ENCODE measurements at regions not wholly inside any gene's neighbourhood (a gene's known extent, or its start where the extent isn't known, plus 50 kb on each side); places are given as distances from the start of the nearest gene placed in this dataset.

DNA sequence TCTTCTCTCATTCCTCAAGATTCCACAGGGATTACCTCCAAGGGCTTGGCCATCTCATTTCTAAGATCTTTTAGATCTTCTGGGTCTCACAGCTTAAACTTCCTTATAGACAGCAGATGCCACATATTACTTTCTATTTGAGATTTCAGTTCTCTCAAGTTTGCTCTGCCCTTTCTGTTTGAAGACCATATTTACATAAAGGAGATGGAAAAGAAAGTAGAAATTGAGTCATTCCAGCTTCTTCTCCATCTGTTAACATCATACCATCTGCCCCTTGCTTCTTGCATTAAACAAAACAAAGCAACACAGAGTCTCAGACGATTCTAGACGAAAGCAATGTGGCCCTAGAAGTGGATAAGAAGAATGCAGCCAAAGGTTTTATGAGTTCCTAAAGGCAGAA lies 203.4 kb downstream of the TTLL2 start:
- DNase-seq (ENCODE audit: extremely low spot score) = no peak
- no peak for TF ChIP-seq L3MBTL2 (conservative IDR thresholded peaks at IDR 0.05)
- no peak for TF ChIP-seq BHLHE40 (IDR thresholded peaks at IDR 0.05; ENCODE audit: borderline replicate concordance)
- TF ChIP-seq CTBP1 (IDR thresholded peaks at IDR 0.05; ENCODE audit: borderline replicate concordance) = no peak
- no peak for TF ChIP-seq NFRKB (IDR thresholded peaks at IDR 0.05)
- TF ChIP-seq ELF4 (IDR thresholded peaks at IDR 0.05) = no peak
- TF ChIP-seq, protein P1, sequence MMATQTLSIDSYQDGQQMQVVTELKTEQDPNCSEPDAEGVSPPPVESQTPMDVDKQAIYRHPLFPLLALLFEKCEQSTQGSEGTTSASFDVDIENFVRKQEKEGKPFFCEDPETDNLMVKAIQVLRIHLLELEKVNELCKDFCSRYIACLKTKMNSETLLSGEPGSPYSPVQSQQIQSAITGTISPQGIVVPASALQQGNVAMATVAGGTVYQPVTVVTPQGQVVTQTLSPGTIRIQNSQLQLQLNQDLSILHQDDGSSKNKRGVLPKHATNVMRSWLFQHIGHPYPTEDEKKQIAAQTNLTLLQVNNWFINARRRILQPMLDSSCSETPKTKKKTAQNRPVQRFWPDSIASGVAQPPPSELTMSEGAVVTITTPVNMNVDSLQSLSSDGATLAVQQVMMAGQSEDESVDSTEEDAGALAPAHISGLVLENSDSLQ (IDR thresholded peaks at IDR 0.05) = no peak
- no peak for TF ChIP-seq LEF1 (IDR thresholded peaks at IDR 0.05; ENCODE audit: borderline replicate concordance)
- TF ChIP-seq FOXK2 (IDR thresholded peaks at IDR 0.05) = no peak
- TF ChIP-seq TARDBP (IDR thresholded peaks at IDR 0.05) = no peak
- no peak for TF ChIP-seq FOXM1 (IDR thresholded peaks at IDR 0.05; ENCODE audit: borderline replicate concordance)
- ChIA-PET POLR2A (no interaction called here), CTCF (interaction anchor here (0.5 kb wide), 2 partner anchors 331 to 526 kb away, joined by 3 read pairs; no protein-coding TSS in a partner anchor)

GRCh38 chr6:167528976-167529375 lies 204.1 kb downstream of the TTLL2 start:
- DNase-seq (ENCODE audit: extremely low spot score) = no peak
- CTCF ChIA-PET = no interaction called here
- TF ChIP-seq FOXM1 (IDR thresholded peaks at IDR 0.05; ENCODE audit: borderline replicate concordance) (no peak), ZNF384 (IDR thresholded peaks at IDR 0.05) (no peak), FOXK2 (IDR thresholded peaks at IDR 0.05) (no peak), TARDBP (IDR thresholded peaks at IDR 0.05) (no peak), HDGF (IDR thresholded peaks at IDR 0.05; ENCODE audit: borderline replicate concordance) (no peak), ARNT (IDR thresholded peaks at IDR 0.05) (no peak), L3MBTL2 (conservative IDR thresholded peaks at IDR 0.05) (no peak), BHLHE40 (IDR thresholded peaks at IDR 0.05; ENCODE audit: borderline replicate concordance) (no peak), LEF1 (IDR thresholded peaks at IDR 0.05; ENCODE audit: borderline replicate concordance) (no peak), SUZ12 (IDR thresholded peaks at IDR 0.05) (no peak), FOXA1 (IDR thresholded peaks at IDR 0.05) (no peak), SP1 (IDR thresholded peaks at IDR 0.05) (no peak), NFRKB (IDR thresholded peaks at IDR 0.05) (no peak)
- POLR2A ChIA-PET = no interaction called here

DNA sequence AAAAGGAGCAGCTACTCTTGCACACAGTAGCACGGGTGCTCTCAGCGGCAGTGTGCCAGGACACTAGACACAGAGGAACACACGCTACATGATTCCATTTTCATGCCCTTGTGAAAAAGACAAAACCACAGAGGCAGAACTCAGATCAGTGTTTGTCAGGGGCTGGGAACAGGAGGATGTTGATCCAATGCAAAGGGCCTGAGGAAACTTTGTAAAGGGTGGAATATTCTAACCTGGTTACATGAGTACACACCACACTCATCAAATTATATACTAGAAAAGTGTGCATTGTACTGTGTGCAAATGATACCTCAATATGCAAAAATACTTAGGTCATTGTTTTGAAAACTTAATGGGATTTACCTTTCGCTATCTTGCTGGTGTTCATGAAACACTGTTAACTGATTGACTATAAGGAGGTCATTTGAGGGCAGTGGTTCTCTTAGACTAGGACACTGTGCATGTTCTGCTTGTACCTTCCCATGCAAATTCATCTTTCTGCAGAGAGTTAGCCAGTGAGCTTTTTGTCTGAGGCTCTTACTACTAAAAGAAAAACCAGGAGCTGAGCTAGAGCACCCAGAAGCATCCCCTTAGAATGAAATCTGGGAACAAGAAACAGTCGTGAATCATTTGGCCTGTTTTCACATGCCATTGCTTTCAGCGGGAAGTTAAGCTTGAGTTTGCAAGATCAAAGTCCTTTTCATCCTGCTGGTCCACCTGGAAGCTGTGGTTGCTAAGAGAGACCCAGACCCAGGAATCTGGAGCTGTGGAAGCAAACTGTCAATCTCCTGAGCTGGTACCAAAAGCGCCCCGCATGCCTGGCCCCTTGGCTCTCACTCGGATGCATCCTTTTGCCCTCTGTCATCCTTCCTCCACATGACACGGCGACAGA lies 204.8 kb downstream of the TTLL2 start:
- CTCF ChIA-PET = no interaction called here
- POLR2A ChIA-PET = no interaction called here
- DNase-seq (ENCODE audit: extremely low spot score) = no peak
- TF ChIP-seq TARDBP (IDR thresholded peaks at IDR 0.05) (no peak), ARNT (IDR thresholded peaks at IDR 0.05) (no peak), HDGF (IDR thresholded peaks at IDR 0.05; ENCODE audit: borderline replicate concordance) (no peak), FOXK2 (IDR thresholded peaks at IDR 0.05) (no peak), FOXM1 (IDR thresholded peaks at IDR 0.05; ENCODE audit: borderline replicate concordance) (no peak)

DNA sequence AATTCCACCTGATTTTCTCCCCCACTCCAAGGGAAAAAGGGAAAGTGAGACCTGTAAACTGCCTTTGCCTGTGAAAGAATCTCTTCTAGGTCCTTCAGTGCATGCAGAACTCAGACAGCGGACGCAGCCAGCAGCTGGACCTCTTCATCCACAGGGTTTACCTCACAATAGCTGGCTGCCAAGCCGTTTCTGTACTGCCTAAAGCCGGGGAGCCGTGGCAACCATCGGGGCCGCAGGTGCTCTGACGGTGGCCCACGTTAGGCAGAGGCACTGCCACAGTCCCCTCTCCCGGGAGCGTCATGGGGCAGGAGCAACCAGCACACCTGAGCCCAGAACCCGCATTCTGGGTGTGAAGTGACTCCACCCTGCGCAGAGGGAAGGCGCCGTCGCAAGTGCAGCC lies 206.1 kb downstream of the TTLL2 start:
- CTCF ChIA-PET = no interaction called here
- TF ChIP-seq LEF1 (IDR thresholded peaks at IDR 0.05; ENCODE audit: borderline replicate concordance) (no peak), ARNT (IDR thresholded peaks at IDR 0.05) (no peak), SP1 (IDR thresholded peaks at IDR 0.05) (no peak)
- POLR2A ChIA-PET = no interaction called here
- no peak for DNase-seq (ENCODE audit: extremely low spot score)

DNA sequence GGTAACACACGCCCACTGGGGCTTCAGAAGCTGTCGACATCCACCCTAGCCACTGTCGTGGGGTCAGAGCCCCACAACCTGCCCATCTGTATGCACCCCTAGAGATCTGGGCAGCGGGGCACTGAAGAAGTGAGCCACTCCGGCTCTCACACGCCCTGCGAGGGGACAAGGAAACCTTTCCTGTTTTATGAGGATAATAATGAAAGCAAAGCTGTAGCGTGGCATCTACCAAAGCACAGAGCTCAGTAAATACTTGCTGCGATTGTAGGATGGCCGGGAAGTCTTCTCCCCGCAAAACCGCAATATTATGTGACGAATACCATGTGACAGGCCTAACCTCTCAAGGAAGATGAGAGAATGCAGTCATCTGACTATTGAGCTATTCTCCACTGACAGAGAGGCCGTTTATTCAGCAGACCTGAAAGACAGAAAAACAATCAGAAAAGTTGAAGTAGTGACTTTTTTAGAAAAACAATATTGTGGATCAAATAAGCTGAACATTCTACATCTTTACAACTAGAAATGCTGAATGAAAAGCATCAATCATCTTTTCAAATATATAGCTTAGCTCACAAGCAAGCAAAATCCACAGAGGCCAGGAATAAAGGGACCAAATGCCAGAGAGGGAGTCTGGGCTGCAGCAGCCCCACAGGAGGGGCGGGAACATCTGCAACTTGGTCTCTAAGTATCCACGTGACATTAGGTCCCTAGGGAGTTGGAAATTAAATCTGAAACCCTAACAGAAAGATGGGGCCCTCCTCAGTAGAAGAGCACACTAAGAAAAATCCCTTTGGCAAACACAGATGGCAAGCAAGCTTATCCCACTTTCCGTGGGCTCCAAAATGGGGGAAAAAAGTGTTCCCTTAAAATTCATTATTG lies 207.8 kb downstream of the TTLL2 start:
- no peak for DNase-seq (ENCODE audit: extremely low spot score)
- ChIA-PET POLR2A (no interaction called here), CTCF (no interaction called here)
- TF ChIP-seq FOXA1 (IDR thresholded peaks at IDR 0.05) (no peak), TARDBP (IDR thresholded peaks at IDR 0.05) (no peak), L3MBTL2 (conservative IDR thresholded peaks at IDR 0.05) (no peak), SP1 (IDR thresholded peaks at IDR 0.05) (no peak), FOXM1 (IDR thresholded peaks at IDR 0.05; ENCODE audit: borderline replicate concordance) (no peak), BHLHE40 (IDR thresholded peaks at IDR 0.05; ENCODE audit: borderline replicate concordance) (no peak)
- TF ChIP-seq, protein P1 (IDR thresholded peaks at IDR 0.05) = no peak

- ChIA-PET CTCF (no interaction called here), POLR2A (no interaction called here)
- no peak for TF ChIP-seq SP1 (IDR thresholded peaks at IDR 0.05)
- no peak for DNase-seq (ENCODE audit: extremely low spot score)
These were observed 209.0 kb downstream of the TTLL2 start for GRCh38 chr6:167533851-167534250.

DNA sequence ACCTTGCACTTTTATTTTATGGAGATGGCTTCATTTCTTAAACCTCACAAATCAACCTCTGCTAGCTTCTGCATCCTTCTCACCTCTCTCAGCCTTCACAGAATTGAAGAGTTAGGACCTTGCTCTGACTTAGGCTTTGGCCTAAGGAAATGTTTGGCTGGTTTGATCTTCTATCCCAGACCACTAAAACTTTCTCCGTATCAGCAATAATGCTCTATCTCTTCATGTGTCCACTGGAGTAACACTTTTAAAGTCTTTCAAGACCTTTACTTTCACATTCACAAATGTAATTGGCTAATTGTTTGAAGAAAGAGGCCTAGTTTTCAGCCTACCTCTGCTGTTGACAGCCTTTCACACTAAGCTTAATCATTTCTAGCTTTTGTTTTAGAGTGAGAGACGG lies 212.9 kb downstream of the TTLL2 start:
- CTCF ChIA-PET = no interaction called here
- DNase-seq (ENCODE audit: extremely low spot score) = no peak
- POLR2A ChIA-PET = no interaction called here
- TF ChIP-seq FOXK2 (IDR thresholded peaks at IDR 0.05) (no peak), FOXM1 (IDR thresholded peaks at IDR 0.05; ENCODE audit: borderline replicate concordance) (no peak), TARDBP (IDR thresholded peaks at IDR 0.05) (no peak), NFRKB (IDR thresholded peaks at IDR 0.05) (no peak), ELF4 (IDR thresholded peaks at IDR 0.05) (no peak), FOXA1 (IDR thresholded peaks at IDR 0.05) (no peak), HDGF (IDR thresholded peaks at IDR 0.05; ENCODE audit: borderline replicate concordance) (no peak), LEF1 (IDR thresholded peaks at IDR 0.05; ENCODE audit: borderline replicate concordance) (no peak), BHLHE40 (IDR thresholded peaks at IDR 0.05; ENCODE audit: borderline replicate concordance) (no peak), L3MBTL2 (conservative IDR thresholded peaks at IDR 0.05) (no peak), ARNT (IDR thresholded peaks at IDR 0.05) (no peak), SP1 (IDR thresholded peaks at IDR 0.05) (no peak), SUZ12 (IDR thresholded peaks at IDR 0.05) (no peak), ZNF384 (IDR thresholded peaks at IDR 0.05) (no peak), CTBP1 (IDR thresholded peaks at IDR 0.05; ENCODE audit: borderline replicate concordance) (no peak)
- TF ChIP-seq, protein P1 (IDR thresholded peaks at IDR 0.05) = no peak

Measured in HEK293T (cell line).